PC-9 (cell line): ENCODE measurements at regions not wholly inside any gene's neighbourhood (a gene's known extent, or its start where the extent isn't known, plus 50 kb on each side); places are given as distances from the start of the nearest gene placed in this dataset.

ENCODE experiments used
- BruUV-seq: library from RNA; stranded (reverse); fragments of 400-500 nt; replicated peaks from 2 replicates; lab custom pipeline; 2021; lab: Mats Ljungman, UMichigan
- CTCF ChIA-PET: fragments of 300-600 bp; sonication (Branson Sonifier 250); formaldehyde crosslinking; loops from one replicate; lab custom pipeline; 2022; ENCODE audit warnings: antibody characterized with exemption; lab: Charles Lee
- POLR2A ChIA-PET: fragments of 300-600 bp; sonication (Branson Sonifier 250); formaldehyde crosslinking; loops from one replicate; lab custom pipeline; 2022; ENCODE audit warnings: antibody characterized with exemption; ENCODE audit not compliant: unreplicated experiment; lab: Charles Lee
- DNase-seq, 2 experiments: peaks; one replicate each; pipeline versions ENCODE4 v3.0.0 to v3.0.0-alpha.2; 2015 to 2022; ENCODE audit warnings: mixed read lengths in 1 of 2
- H2AFZ ChIP-seq: fragments of 200-600 bp; sonication (generic); 2 replicates; pipeline ENCODE4 v1.8.1; 2017; ENCODE audit warnings: antibody characterized with exemption
- H3F3A ChIP-seq: fragments of 200-600 bp; sonication (generic); 2 replicates; pipeline ENCODE4 v1.8.1; 2017; ENCODE audit warnings: antibody characterized with exemption, mild to moderate bottlenecking, low read depth; ENCODE audit not compliant: insufficient read depth
- H3K27ac ChIP-seq: fragments of 200-600 bp; sonication (generic); 2 replicates; pipeline ENCODE4 v1.6.1; 2016; ENCODE audit warnings: mixed run types
- H3K27me3 ChIP-seq: fragments of 200-600 bp; sonication (generic); 2 replicates; pipeline ENCODE4 v1.6.1; 2016; ENCODE audit warnings: low read depth, mixed run types; ENCODE audit not compliant: insufficient read depth
- H3K36me3 ChIP-seq: fragments of 200-600 bp; sonication (generic); 2 replicates; pipeline ENCODE4 v1.6.1; 2016; ENCODE audit warnings: low read depth, mixed run types
- H3K4me1 ChIP-seq: fragments of 200-600 bp; sonication (generic); replicated peaks from 2 replicates; pipeline ENCODE4 v1.6.1; 2016; ENCODE audit warnings: mixed run types; ENCODE audit not compliant: insufficient read depth
- H3K4me2 ChIP-seq: fragments of 200-600 bp; sonication (generic); 2 replicates; pipeline ENCODE4 v1.6.1; 2017; ENCODE audit warnings: mixed run types
- H3K4me3 ChIP-seq: fragments of 200-600 bp; sonication (generic); 2 replicates; pipeline ENCODE4 v1.6.1; 2016; ENCODE audit warnings: mixed run types
- H3K79me2 ChIP-seq: fragments of 200-600 bp; sonication (generic); 2 replicates; pipeline ENCODE4 v1.6.1; 2017; ENCODE audit warnings: low read depth, mixed run types
- H3K9me2 ChIP-seq: fragments of 200-600 bp; sonication (generic); 2 replicates; pipeline ENCODE4 v1.8.1; 2017; ENCODE audit warnings: mild to moderate bottlenecking; ENCODE audit not compliant: insufficient read depth
- H3K9me3 ChIP-seq: fragments of 200-600 bp; sonication (generic); 2 replicates; pipeline ENCODE4 v1.8.1; 2016; ENCODE audit warnings: low read depth; ENCODE audit not compliant: insufficient read depth
- H4K20me1 ChIP-seq: fragments of 200-600 bp; sonication (generic); 2 replicates; pipeline ENCODE4 v1.8.1; 2017; ENCODE audit not compliant: insufficient read depth
- CTCF ChIP-seq: fragments of 200-600 bp; sonication (generic); conservative IDR thresholded peaks from 2 replicates; pipeline ENCODE4 v1.6.1; 2017; ENCODE audit warnings: mixed run types, antibody characterized with exemption, mild to moderate bottlenecking, moderate library complexity
- EZH2 ChIP-seq: fragments of 200-600 bp; sonication (generic); IDR thresholded peaks from 2 replicates; pipeline ENCODE4 v1.8.0; 2017; ENCODE audit warnings: antibody characterized with exemption, low read depth
- intact Hi-C: fragments of 100-400 bp; cut with micrococcal nuclease; formaldehyde crosslinking; loops from one replicate; pipeline ENCODE4 v1.10.0; 2022; ENCODE audit not compliant: unreplicated experiment

GRCh38 chr18:9016633-9017166 is 85.8 kb upstream of the NDUFV2 start:
- Histone ChIP-seq H2AFZ (peak overlapping the region; percentile 75), H3K9me2 (no peaks in the 10 kb centered on the region), H3K79me2 (no peaks in the 10 kb centered on the region), H3K27me3 (no peaks in the 10 kb centered on the region), H3K4me1 (peaks cover 35% of the 10 kb centered on the region), H3F3A (peaks cover 28% of the 10 kb centered on the region), H3K4me2 (peak overlapping the region; percentile 83), H4K20me1 (no peaks in the 10 kb centered on the region), H3K27ac (peak overlapping the region; percentile 92), H3K4me3 (peak overlapping the region; percentile 49; the same call in 1 of the 2 replicates), H3K9me3 (no peaks in the 10 kb centered on the region; the same call in 1 of the 2 replicates), H3K36me3 (no peaks in the 10 kb centered on the region)
- intact Hi-C loops, result no loop called here
- TF ChIP-seq CTCF, result no peak
- no peak for TF ChIP-seq EZH2
- BruUV-seq, result no TSS peak
- DNase-seq, result no peak
- ChIA-PET CTCF (no interaction called here), POLR2A (interaction anchor here (0.7 kb wide), 2 partner anchors 21 to 403 kb away, joined by 3 read pairs; no protein-coding TSS in a partner anchor)

GRCh38 chr18:9017167-9017904 is 85.2 kb upstream of the NDUFV2 start:
- Histone ChIP-seq H3F3A (peaks cover 30% of the 10 kb centered on the region), H3K27me3 (no peaks in the 10 kb centered on the region), H3K4me1 (peaks cover 35% of the 10 kb centered on the region), H3K9me3 (no peaks in the 10 kb centered on the region; the same call in 1 of the 2 replicates), H3K36me3 (no peaks in the 10 kb centered on the region), H3K4me2 (peak overlapping the region; percentile 83), H4K20me1 (no peaks in the 10 kb centered on the region), H3K9me2 (no peaks in the 10 kb centered on the region), H2AFZ (peak overlapping the region; percentile 75), H3K27ac (peak overlapping the region; percentile 92), H3K4me3 (peak overlapping the region; percentile 49; the same call in 1 of the 2 replicates), H3K79me2 (no peaks in the 10 kb centered on the region)
- BruUV-seq, result TSS peak; percentile 17
- TF ChIP-seq CTCF (no peak), EZH2 (no peak)
- ChIA-PET POLR2A (interaction anchor here (0.7 kb wide), 2 partner anchors 21 to 404 kb away, joined by 3 read pairs; no protein-coding TSS in a partner anchor), CTCF (no interaction called here)
- intact Hi-C loops, result no loop called here
- peak; percentile 68 to 86 for DNase-seq

- peak overlapping the region; percentile 83 for H3K4me2 ChIP-seq
- peaks cover 34% of the 10 kb centered on the region for H3F3A ChIP-seq
- H3K4me1 ChIP-seq, result peaks cover 35% of the 10 kb centered on the region
- BruUV-seq, result no TSS peak
- no peaks in the 10 kb centered on the region for H3K27me3 ChIP-seq
- H3K79me2 ChIP-seq, result no peaks in the 10 kb centered on the region
- CTCF ChIA-PET, result no interaction called here
- no peaks in the 10 kb centered on the region; the same call in 1 of the 2 replicates for H3K9me3 ChIP-seq
- peak in 1 of 2 experiments; percentile 72 for DNase-seq
- H2AFZ ChIP-seq, result peak overlapping the region; percentile 75
- TF ChIP-seq CTCF (no peak), EZH2 (no peak)
- no peaks in the 10 kb centered on the region for H4K20me1 ChIP-seq
- POLR2A ChIA-PET, result no interaction called here
- no peaks in the 10 kb centered on the region for H3K9me2 ChIP-seq
- intact Hi-C loops, result no loop called here
- H3K27ac ChIP-seq, result peak overlapping the region; percentile 92
- H3K4me3 ChIP-seq, result peak overlapping the region; percentile 49; the same call in 1 of the 2 replicates
- H3K36me3 ChIP-seq, result no peaks in the 10 kb centered on the region
Observed at GRCh38 chr18:9017905-9018227, 84.6 kb upstream of the NDUFV2 start.
